ENCODE measurements at regions not wholly inside any gene's neighbourhood (a gene's known extent, or its start where the extent isn't known, plus 50 kb on each side); places are given as distances from the start of the nearest gene placed in this dataset.
"Not testable (repeated sequence)": the region's sequence is repeated elsewhere in the genome, so short reads cannot be mapped to it uniquely, and the experiment has no call there.

DNA sequence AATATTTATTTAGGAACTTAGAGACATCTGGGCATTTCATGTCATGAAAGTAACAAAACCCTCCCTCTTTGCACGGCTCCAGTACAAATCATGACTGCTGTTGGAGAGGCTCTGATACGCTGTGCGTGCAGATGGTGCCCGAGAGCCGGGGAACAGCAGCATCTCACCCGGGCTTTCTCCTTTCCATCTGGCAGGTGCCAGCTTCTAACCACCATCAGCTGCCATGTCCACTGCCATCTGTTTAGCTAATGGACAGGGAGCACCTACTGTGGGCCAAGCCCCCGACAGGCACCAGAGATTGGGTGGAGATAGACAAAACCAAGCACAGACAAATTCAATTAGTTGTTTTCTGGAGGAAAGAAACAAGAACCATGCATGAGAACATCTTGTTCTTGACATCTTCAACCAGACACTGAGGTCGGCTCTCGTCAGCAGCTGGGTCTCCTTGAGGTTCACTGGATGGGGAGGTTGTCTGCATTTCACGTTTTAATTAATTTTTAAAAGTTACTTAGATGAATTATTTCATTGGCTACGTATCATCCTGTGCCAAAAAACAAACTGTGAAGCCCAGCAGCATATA, 323.7 kb downstream of the THBS2 start:
- DNase-seq = no peak

DNA sequence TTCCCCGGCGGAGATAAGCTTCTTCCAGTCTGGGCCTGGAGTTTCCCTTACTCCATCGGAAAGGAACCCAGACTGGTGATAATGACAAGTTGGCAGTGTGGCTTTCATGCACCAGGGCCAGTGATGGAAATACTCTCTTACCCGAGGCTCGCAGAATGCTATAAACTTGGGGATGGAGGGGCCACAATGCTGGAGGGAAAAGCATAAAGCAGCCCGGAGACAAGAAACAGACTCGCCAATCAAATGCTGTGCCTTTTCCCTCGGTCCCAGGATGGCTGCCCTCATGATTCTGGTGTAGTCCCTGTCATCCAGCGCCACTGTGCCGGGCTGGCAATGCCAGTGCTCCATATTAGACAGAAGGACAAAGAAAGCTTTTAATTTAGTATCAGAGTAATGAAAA, 325.6 kb downstream of the THBS2 start:
- no peak for DNase-seq

DNA sequence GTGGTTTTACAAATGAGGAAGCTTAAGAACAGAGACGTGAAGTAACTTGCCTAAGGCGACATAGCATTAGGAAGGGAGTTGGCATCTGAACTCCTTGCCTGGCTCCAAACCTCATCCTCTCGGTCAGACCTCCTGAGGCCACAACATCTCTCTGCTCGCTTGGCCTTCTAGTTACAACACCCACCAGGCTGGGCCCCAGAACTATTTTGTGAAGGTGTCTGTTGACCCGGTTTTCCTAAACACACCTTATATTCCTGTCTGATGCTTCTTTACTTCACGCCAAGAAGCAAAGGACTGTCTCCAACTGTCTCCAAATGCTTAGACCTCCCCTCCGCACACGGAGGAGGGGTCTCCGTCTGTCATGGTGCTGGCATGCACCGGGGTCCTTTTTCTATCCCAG, 326.6 kb downstream of the THBS2 start:
- no peak for DNase-seq

DNA sequence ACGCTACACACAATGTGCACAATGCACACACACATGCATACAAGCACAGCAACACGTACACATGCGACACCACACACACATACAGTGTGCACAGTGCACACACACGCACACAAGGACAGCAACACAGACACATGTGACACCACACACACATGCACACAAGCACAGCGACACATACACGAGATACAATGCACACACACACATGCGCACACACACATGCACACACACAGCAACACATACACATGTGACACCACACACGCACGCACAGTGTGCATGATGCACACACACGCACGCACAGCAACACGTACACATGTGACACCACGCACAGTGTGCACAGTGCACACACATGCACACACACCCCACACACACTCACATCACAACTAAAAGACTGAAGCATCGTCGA, 327.3 kb downstream of the THBS2 start:
- DNase-seq = no peak

DNA sequence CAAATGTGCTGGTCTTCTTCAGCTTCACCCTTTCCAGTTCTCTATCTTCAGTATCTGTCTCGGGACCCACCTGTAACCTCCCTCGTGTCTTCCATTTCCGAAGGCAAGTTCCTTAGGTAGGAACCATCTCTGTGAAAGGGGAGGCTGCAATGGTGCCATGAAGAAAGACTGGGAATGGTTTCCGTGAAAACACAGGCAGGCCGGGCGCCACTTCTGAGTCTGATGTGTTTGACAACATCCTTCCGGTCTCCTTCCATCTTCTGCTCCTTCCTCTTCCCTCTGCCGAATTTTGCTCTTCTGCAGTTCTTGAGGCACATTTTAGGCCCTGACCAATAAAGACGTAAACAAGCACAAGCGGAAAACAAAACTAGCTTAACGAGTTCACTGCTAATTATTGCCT, 328.0 kb downstream of the THBS2 start:
- no peak for DNase-seq

DNA sequence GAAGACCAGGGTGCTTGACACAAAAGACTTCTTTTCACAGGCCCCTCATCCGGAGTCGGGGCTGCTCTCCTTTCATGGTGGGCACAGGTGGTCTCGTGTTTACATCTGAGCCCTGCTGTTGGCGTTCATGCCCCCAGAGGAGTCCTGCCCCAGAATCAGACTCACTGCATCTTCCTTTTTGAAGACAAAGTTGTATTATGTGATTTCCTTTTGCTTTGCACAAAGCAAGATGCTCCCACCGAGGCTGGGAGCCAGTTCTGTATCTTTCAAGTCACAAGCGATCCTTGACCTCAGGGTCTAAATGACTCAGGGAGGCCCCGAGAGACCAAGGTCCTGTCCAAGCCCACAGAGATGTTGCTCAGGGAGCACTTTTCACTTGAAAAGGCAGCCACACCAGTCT, 330.5 kb downstream of the THBS2 start:
- DNase-seq = no peak

DNA sequence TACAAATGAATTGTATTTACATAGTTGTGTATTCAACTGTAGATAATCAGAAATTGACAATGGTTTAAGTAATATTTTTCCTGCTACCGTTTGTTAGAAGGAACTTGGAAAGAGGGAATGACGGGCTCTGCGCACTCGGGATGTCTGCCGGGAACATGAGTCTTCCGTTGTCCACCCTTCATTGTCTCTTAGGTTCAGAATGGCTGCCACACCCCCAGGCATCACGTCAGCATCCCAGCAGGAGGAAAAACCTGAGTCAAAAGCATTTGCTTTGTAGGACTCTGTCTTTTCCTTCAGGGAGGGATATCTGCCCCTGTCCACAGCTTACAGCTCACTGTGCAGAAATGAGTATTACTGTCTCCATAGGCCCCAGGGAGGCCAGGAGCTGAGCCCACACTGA, 331.2 kb downstream of the THBS2 start:
- DNase-seq = no peak

DNA sequence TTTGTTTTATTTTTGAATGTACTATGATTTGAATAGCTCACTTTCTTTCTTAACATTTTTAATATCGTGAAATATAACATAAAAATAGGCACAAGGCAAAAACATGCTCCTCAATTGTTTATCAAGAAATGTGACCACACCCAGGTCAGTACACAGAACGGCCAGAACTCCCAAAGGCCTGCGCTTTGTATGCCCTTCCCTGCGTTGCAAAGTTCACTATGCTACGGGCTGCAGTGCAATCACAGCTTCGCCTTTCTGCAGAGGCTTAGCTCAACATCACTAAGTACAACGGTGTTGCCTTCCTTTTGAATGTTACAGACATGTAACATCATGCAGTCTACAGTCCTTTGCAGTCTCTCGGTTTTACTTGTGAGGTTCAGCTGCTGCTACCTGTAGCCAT, 333.4 kb downstream of the THBS2 start:
- DNase-seq = no peak

DNA sequence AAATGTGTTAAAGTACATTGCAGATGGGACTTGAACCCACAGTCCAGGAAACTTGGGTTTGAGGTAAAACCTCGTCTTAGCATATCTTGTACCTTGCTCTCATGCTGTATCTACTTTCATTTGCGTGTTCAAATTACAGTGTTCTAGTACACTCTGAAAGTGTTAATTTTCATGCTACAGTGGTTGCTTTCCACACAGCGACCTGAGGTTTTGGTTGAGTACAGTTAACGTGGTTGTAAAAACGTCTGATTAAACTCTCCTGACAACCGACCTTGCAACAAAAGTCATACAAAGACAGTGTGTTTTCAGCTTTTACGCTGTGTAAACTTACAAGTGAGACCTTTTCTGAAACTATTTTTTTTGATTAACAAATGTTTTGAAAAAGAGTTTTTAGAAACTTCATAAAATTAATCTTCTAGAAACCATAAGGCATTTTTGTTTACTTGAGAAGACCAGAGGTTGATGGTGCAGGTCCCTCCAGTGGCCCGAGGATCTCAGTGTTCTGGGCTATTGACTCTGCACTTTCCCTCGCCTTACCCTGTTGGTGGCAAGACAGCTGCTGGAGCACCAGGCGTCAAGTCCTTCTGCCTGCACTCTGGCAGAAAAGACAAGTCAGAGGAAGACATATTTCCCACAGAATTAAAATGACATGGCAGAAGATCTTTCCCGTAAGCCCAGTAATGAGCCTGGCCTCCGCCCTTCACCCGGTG, 334.0 kb downstream of the THBS2 start:
- DNase-seq = no peak

DNA sequence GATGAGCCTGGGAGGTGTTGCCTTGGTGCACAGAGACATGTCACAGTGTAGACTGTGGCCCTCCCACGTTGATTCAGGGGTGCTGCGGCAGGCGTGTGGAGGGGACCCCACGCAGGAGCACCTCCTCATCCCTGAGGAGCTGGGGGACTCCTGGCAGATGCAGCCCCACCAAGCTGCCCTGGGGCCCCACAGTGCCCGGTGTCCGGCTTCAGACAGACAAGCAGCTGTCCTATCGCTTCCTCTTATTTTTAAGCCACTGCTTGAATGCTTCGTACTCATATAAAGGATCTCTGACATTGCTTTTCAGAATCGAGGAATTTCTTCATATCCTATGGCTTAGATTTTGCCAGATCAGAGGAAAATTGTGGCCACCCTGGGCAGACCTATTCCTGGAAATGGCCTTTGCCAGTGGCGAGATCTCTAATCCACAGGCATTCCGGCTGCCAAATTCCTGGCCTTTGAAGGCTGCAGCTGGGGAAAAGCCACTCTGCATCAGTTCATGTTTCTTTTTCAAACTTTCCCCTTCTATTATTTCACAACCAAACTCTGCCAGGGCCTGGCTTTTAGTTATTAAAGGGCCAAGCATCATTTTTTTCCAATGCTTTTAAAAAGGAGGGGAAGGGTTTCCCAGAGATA, 337.0 kb downstream of the THBS2 start:
- no peak for DNase-seq

DNA sequence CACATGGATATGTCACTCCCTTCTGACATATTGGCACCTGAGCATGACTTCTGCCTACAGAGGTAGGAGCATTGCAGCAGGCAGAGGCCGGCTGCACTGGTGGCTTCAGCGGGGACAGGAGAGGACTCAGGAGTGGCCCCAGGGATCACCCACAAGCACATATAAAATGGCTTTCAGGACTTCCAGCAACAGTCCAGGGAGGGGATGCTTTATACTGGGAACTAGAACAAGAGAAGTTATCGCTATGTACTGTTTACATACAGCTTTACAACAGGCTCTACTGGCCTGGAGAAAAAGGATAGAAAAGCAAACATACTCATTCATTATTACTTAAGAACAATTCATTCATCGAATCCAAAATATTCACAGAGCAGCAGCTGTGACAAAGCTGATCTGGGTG, 337.8 kb downstream of the THBS2 start:
- DNase-seq = no peak

DNA sequence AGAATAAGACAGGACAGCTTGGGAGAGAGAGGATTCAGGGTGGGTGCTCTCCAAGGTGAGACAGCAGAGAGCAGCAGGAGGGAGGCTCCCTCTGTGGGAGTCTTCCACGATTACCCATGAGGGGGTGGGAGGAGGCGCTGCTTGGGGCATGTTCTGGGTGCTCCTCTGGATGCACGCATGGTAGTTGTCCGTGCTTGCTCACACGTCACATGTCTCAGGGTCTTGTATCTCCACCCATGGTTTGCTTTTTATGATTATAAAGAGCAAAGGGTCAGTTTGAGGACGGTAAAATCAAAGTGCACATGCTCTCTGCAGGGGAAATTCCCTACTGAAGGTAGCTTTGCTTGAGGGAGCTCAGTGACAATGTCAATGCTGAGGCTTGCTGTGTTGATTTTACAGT, 338.4 kb downstream of the THBS2 start:
- DNase-seq = no peak

DNA sequence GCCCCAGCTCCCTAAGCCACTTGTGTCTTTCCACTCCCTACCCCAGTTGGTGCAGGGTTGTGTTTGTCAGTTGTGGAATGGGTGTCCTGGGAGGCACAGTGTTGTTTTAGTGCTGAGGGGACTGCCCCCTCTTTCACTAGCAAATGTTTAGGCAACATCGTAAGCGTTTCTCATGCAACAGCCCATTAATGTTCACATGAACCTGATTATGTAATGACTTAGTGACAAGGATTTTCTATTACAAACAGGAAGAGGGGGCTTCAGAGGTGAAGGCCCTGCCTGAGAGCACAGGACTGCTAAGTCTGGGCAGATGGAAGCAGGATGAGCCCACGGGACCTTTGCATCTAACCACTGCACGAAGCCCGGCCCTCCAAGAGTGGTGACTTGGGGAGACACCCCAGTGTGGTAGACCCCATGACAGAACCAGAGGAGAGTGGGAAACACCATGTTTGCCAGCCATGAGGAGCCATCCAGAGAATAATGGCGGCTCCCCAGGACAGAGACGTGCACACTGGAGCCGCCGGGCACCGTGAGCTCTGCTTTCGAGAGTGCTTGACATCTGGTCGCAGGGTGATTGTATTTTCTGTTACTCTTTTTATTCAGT, 339.7 kb downstream of the THBS2 start:
- DNase-seq = no peak

DNA sequence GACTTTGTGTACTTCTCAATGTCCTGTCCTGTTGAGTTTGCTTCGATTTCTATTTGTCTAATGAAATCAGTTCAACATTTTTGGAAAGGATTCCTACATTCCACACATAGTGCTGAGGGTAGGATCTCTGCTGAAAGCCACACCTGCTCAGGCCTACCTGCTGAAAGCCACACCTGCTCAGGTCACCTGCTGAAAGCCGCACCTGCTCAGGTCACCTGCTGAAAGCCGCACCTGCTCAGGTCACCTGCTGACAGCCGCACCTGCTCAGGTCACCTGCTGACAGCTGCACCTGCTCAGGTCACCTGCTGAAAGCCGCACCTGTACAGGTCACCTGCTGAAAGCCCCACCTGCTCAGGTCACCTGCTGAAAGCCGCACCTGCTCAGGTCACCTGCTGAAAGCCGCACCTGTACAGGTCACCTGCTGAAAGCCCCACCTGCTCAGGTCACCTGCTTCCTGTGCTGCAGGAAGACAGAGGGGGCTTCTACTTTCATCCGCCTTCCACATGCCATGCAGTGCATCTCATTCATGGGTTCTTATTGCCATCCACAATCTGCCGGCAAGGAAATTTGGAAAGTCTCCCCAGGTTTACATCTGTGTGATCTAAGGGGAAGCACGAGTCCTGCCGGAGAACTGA, 340.3 kb downstream of the THBS2 start:
- DNase-seq = not testable (repeated sequence)

DNA sequence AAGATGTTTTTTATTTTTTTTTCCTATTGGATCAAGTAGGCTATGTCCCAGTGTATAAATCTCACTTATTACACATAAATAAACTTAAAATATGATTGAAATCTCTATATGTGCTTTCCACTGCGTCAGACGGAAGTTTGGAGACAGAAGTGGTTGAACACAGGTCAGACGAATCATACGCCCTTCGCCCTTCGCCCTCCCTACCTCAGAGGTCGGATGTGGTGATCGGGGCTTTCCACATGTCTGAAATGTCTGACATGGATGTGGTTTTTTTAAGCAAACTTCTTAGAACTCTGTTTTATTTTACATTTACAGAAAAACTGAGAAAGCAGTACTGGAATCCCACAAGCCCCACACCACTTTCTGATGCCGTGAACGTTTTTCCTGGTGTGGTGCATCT, 344.4 kb downstream of the THBS2 start:
- no peak for DNase-seq

DNA sequence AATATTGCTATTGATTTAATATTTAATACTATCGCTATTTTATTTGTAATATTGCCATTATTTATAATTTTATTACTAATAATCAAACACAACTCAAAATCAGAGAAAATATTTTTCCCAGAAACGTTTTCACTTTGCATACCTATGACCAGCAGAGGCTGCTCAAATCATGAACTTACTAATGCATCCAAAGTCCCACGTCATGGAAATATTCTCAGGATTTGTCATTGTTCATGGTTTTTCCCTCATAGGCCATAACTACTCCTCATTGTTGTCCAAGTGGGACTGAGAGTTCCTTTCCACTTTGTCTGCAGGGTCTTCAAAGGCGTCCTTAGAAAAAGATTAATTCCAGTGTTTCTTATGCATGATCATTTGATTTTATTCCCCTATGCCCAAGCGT, 344.8 kb downstream of the THBS2 start:
- DNase-seq = no peak

DNA sequence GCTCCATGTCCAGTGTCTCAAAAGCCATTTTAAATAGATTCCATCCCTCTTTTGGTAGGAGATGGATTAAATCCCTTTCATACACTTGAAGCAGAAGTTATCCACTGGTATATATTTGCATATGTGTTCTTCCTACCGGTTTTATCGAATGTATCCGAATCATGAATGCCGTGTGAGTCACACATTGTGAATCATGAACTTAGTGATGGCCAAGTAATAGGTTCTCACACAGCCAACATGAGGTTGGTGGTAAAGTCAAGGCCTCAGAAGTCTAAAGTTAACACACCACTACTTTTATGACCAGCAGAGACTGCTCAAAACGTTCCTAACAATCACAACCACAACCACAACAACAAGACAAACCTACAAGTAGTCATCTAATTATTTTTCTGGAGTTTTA, 345.5 kb downstream of the THBS2 start:
- no peak for DNase-seq

DNA sequence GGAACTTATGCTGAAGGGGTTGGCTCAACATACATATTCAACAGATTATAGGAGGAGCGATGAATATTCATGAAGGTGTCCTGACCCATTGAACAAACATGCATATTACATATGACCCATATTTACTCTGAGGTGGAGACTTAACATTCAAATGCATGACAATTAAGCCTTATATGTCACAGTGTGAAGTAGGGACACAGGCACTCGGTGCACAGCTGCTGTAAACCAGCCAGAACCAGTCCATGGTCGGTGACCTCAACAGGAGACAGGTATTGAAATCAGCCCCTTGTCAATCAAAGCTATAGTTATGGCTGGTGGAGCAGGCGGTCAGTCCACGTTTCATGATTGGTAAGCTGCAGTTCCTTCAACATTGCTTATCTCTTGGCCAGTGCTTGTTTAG, 347.3 kb downstream of the THBS2 start:
- no peak for DNase-seq

DNA sequence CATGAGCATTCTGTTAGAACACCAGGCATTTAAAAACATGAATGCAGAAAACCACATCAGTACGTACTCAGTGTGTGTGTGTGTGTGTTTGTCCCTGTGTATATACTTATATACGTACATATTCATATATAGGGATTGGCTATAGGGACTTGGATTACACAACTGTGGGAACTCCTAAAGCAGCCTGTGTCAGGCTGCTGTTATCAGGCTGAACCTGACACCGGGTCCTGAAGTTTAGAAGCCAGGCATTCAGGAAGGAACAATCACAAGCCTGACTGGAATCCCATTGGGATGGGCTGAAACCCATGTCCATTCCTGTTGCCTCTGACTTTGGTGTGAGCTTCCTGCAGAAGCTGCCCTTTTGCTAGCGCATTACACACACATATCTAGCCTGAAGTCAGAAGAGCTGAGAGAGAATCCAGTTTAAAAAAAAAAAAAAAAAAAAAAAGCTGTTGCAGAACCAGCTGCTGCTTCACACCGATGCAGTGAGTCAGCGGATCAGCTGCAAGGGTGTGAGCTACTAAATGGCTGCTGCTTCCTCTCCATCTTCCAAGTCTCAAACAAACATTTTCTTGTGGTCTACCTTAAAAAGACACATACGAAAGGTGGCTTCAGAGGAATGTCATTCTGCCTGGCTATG, 348.1 kb downstream of the THBS2 start:
- DNase-seq = no peak

DNA sequence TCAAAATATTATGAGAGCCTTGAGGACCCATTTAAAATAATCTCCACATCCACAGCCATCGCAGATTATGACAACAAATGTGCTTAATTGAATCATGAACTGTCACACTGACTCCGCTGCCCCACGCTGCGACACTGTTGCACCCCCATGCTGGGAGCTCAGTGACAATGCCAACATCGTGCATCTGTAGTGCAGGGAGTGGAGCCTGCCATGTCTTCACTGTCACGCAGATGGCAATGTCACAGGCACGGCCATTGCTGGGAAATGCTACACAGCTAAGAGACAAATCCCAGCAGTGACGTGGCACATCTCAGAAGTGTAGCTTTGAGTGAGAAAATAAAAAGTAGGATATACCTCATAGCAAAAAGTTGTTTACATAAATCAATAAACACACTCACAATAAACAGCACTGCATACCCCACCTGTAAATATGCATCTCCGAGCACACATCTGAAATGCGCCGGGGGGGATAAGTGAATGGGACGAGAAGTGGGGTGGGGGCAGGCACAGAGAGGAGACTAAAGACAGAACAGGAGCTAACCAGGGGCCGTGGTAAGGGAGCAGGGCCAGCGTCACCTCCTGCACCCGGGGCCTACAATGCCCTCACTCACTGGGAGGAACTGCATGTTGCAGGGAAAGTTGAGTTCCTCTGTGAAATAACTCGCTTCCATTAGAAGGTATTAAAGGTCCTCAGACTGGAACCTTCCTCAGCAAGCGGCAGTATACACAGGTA, 349.9 kb downstream of the THBS2 start:
- no peak for DNase-seq

DNA sequence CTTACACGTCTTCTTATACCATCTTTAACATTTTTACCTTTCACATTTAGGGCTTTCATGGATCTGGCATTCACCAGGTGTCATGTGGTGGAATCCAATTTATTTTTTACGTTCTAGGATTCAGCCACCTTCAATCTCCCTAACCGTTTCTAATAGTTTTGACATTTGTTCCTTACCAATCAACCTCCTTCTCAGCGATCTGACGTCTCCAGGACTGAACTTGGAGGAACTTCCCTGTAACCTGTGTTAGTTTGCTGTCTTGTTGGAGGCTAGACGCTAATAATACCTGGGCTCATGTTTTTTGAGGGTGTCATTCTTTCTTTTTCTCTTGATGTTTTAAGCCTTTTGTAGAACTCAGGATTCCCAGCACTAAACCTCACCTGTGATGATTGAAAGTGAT, 351.6 kb downstream of the THBS2 start:
- no peak for DNase-seq

DNA sequence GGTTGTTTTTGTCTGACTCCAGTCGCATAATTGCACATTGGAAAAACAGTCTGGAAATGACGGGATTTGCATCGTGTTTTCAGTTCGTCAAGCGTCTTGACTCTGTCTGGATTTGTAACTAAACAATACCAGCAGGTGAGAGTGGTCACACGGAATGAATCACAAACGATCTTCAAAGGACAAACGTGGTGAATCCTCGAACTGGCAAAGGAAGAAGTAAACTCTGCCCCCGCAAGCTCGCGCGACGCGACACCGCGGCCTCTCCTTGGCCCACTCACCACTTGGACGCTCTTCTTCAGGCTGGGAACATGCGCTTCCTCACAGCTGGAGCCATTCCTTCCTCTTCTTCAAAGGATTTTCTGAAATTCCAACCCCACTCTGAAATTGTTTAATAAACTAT, 352.6 kb downstream of the THBS2 start:
- DNase-seq = no peak

DNA sequence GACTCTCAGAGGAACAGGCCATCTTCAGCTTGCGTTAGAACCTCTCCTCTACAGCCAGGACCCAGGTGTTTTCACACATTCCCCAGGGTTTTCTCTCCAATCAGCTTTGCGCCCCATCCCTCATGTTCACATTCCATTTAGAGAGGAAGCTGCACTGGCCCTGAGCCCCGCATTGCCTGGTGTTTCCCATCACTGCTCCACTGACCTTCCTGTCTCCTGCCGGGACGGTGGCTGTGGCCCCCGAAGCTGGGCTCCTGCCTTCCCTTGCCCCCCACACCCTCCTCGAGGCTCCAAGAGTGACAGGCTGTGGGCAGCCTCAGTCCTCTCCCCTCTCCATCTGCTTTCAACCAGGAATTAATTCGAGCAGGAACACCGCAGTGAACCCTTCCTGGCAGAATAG, 357.3 kb downstream of the THBS2 start:
- no peak for DNase-seq

Data from bone marrow (tissue), 2 donors.